ENCODE measurements at regions not wholly inside any gene's neighbourhood (a gene's known extent, or its start where the extent isn't known, plus 50 kb on each side); places are given as distances from the start of the nearest gene placed in this dataset.

GRCh38 chr2:138364554-138365162 is 136.9 kb upstream of the SPOPL start:
- TF ChIP-seq USF1 (IDR thresholded peaks at IDR 0.05) (no peak), CEBPB (IDR thresholded peaks at IDR 0.05) (no peak)

Measured in Ishikawa (cell line).